PFSK-1 (cell line): ENCODE measurements at regions not wholly inside any gene's neighbourhood (a gene's known extent, or its start where the extent isn't known, plus 50 kb on each side); places are given as distances from the start of the nearest gene placed in this dataset.

ENCODE experiments used
- FOXP2 ChIP-seq: optimal IDR thresholded peaks from 2 replicates; pipeline ENCODE3; 2011; ENCODE audit warnings: borderline replicate concordance, control low read depth, inconsistent platforms; ENCODE audit not compliant: insufficient read depth; ENCODE audit errors: extremely low read length, extremely low read depth
- POLR2AphosphoS5 ChIP-seq: IDR thresholded peaks from 2 replicates; pipeline ENCODE4 v1.6.1; 2012; ENCODE audit warnings: low read depth, mild to moderate bottlenecking, control low read depth, low read length, moderate library complexity
- REST ChIP-seq, 2 experiments: IDR thresholded peaks; 2 replicates each; pipeline versions ENCODE4 v1.6.1 to v1.8.0; 2011 to 2012; ENCODE audit warnings: low read depth in 2 of 2, low read length in 2 of 2, control low read depth in 1 of 2, inconsistent platforms in 1 of 2, mild to moderate bottlenecking in 1 of 2, moderate library complexity in 1 of 2; ENCODE audit not compliant: insufficient read depth in 1 of 2
- SIN3A ChIP-seq: IDR thresholded peaks from 2 replicates; pipeline ENCODE4 v1.6.1; 2012; ENCODE audit warnings: mild to moderate bottlenecking, low read length, moderate library complexity, borderline replicate concordance; ENCODE audit not compliant: insufficient read depth
- TAF1 ChIP-seq: IDR thresholded peaks from 2 replicates; pipeline ENCODE4 v1.6.1; 2012; ENCODE audit warnings: low read length, control low read depth, borderline replicate concordance; ENCODE audit not compliant: insufficient read depth

GRCh38 chr1:96049759-96050409 lies 671.7 kb upstream of the PTBP2 start:
- TF ChIP-seq FOXP2 (no peak), SIN3A (no peak), TAF1 (no peak), REST (IDR thresholded peaks at IDR 0.05; ENCODE audit: insufficient read depth in 1 of 2, low read depth in 2 of 2, low read length in 2 of 2) (no peak), POLR2AphosphoS5 (no peak)

- TF ChIP-seq SIN3A: no peak
- TF ChIP-seq TAF1: no peak
Measured at GRCh38 chr1:96059276-96059675, 662.3 kb upstream of the PTBP2 start.

- TF ChIP-seq TAF1: no peak
- TF ChIP-seq SIN3A: no peak
- TF ChIP-seq FOXP2: no peak
- TF ChIP-seq REST (IDR thresholded peaks at IDR 0.05; ENCODE audit: insufficient read depth in 1 of 2, low read depth in 2 of 2, low read length in 2 of 2): no peak
- no peak for TF ChIP-seq POLR2AphosphoS5
Measured at GRCh38 chr1:96059736-96060135, 661.8 kb upstream of the PTBP2 start.

- no peak for TF ChIP-seq SIN3A
- TF ChIP-seq TAF1: no peak
- no peak for TF ChIP-seq FOXP2
- no peak for TF ChIP-seq REST (IDR thresholded peaks at IDR 0.05; ENCODE audit: insufficient read depth in 1 of 2, low read depth in 2 of 2, low read length in 2 of 2)
- no peak for TF ChIP-seq POLR2AphosphoS5
Measured at GRCh38 chr1:96060621-96061020, 661.0 kb upstream of the PTBP2 start.

GRCh38 chr1:96072021-96072420 lies 649.6 kb upstream of the PTBP2 start:
- no peak for TF ChIP-seq TAF1
- no peak for TF ChIP-seq SIN3A
- TF ChIP-seq POLR2AphosphoS5: no peak
- TF ChIP-seq REST (IDR thresholded peaks at IDR 0.05; ENCODE audit: insufficient read depth in 1 of 2, low read depth in 2 of 2, low read length in 2 of 2): no peak
- no peak for TF ChIP-seq FOXP2
